Stomach (tissue), 8 donors: ENCODE measurements at regions not wholly inside any gene's neighbourhood (a gene's known extent, or its start where the extent isn't known, plus 50 kb on each side); places are given as distances from the start of the nearest gene placed in this dataset.

Source experiments
- DNase-seq, 2 donors: peaks; one replicate each; pipeline versions ENCODE4 v3.0.0 to v3.0.0-alpha.2; 2013 to 2019
- H3K27ac ChIP-seq, 5 donors: fragments of 200-600 bp in 4 of 5; sonication (generic) in 4 of 5; one replicate each; pipeline ENCODE4 v1.5.1; 2013 to 2019; ENCODE audit warnings: mild to moderate bottlenecking in 1 of 5, moderate library complexity in 1 of 5
- H3K27me3 ChIP-seq, 3 donors: fragments of 200-600 bp; sonication (generic); one replicate each; pipeline ENCODE4 v1.5.1; 2017 to 2019; ENCODE audit warnings: mixed run types in 1 of 3
- H3K36me3 ChIP-seq, 4 donors: fragments of 200-600 bp; sonication (generic); 1 replicate in 3 of 4; 2 replicates in 1 of 4; pipeline ENCODE4 v1.5.1; 2016 to 2019
- H3K4me1 ChIP-seq, 4 donors: fragments of 200-600 bp; sonication (generic); one replicate each; pipeline ENCODE4 v1.5.1; 2016 to 2019
- H3K4me3 ChIP-seq, 4 donors: fragments of 200-600 bp; sonication (generic) in 3 of 4; one replicate each; pipeline ENCODE4 v1.5.1; 2016 to 2019; ENCODE audit warnings: mild to moderate bottlenecking in 1 of 4
- H3K9me3 ChIP-seq, 4 donors: fragments of 200-600 bp; sonication (generic); one replicate each; pipeline ENCODE4 v1.5.1; 2016 to 2019
- CTCF ChIP-seq, 7 experiments: fragments of 450-650 bp in 4 of 7; fragments of 200-600 bp in 3 of 7; sonication (generic) in 3 of 7; IDR thresholded peaks; one replicate each; pipeline ENCODE4 v1.5.1; 2016 to 2019; ENCODE audit warnings: antibody characterized with exemption in 7 of 7, control low read depth in 2 of 7, mild to moderate bottlenecking in 1 of 7
- EP300 ChIP-seq: sonication (generic); formaldehyde crosslinking; IDR thresholded peaks from one replicate; pipeline ENCODE4 v1.6.1; 2017; ENCODE audit warnings: antibody characterized with exemption
- POLR2A ChIP-seq, 4 donors: fragments of 450-650 bp; IDR thresholded peaks; one replicate each; pipeline ENCODE4 v1.6.1; 2016; ENCODE audit warnings: antibody characterized with exemption in 4 of 4, control low read depth in 2 of 4, mild to moderate bottlenecking in 1 of 4, moderate library complexity in 1 of 4
- POLR2AphosphoS5 ChIP-seq, 3 donors: sonication (generic); formaldehyde crosslinking; IDR thresholded peaks; one replicate each; pipeline ENCODE4 v1.6.1; 2016; ENCODE audit warnings: antibody characterized with exemption in 3 of 3
- WGBS, 5 donors: extraction: QIAGEN DNeasy Blood & Tissue Kit in 3 of 5; methylation state at CpG; one replicate each; pipeline versions ENCODE4 v1.1.5 to v1.1.7; 2013 to 2018; 5-methylcytosine and 5-hydroxymethylcytosine counted together
- intact Hi-C: fragments of 100-400 bp; cut with DNase I; formaldehyde crosslinking; loops from one replicate; pipeline ENCODE4 v1.15.1; 2023; ENCODE audit warnings: low total_unique reads
- donor health status: healthy with polysubstance abuse.
- donor health status: Bipolar disorder and iron deficiency.
- donor health status: healthy.

DNA sequence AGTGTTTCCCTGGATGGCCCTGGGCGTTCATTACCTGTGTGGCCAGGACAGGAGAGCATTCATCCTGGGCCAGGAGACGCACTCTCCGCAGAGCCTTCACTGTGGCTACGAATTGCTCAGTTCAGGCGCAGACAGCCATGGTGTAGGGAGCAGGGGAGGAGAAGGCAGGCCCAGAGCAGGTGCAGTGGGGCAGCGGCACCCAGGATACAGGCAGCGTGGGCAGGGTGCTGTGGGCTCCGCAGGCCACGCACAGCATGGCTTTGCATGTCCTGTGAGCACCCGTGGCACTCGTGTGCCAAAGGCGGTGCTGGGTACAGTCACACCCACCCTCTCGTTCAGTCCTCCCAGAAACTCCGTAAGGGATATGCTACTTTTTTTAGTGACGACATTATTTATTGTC is 124.2 kb upstream of the B3GAT1 start:
- no peak for TF ChIP-seq POLR2AphosphoS5 (IDR thresholded peaks at IDR 0.05)
- TF ChIP-seq POLR2A (IDR thresholded peaks at IDR 0.05), result no peak
- no peak for TF ChIP-seq EP300
- TF ChIP-seq CTCF (IDR thresholded peaks at IDR 0.05), result no peak
- intact Hi-C loops, result no loop called here
- Histone ChIP-seq H3K27me3 (peaks cover 0 to 58% (median 0%) of the 10 kb centered on the region in 3 donors), H3K36me3 (no peaks in the 10 kb centered on the region), H3K27ac (no peak overlapping the region), H3K4me1 (no peaks in the 10 kb centered on the region), H3K4me3 (no peak overlapping the region), H3K9me3 (no peaks in the 10 kb centered on the region)
- WGBS, 5 donors, result 40 to 77% (median 72%) methylated on average over 14 to 15 of the region's 15 CpGs
- DNase-seq, result peak in 1 of 2 donors; percentile 18

GRCh38 chr11:134535029-134536025 is 123.3 kb upstream of the B3GAT1 start:
- H3K9me3 ChIP-seq, result no peaks in the 10 kb centered on the region
- 84 to 88% (median 86%) methylated on average over 18 to 22 of the region's 22 CpGs for WGBS, 5 donors
- DNase-seq, result peak in 1 of 2 donors; percentile 21

DNA sequence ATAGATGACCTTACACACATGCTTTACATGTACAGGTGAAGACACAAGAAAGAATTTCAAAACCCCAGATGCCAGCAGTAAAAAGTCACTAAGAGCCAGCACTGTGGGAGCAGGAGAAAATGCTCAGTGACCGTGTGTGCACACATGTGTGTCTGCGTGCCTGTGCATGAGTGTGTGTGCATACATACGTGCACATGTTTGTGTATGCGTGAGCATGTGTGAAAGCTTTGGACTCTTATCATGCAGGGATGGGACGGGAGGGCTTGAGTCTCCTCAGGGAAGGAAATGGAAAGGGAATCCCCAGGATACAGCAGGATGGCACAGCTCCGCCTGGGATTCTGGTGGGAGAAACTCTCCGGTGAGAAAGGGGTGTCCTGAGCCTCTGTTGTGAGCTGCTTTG is 121.5 kb upstream of the B3GAT1 start:
- Histone ChIP-seq H3K27ac (no peak overlapping the region), H3K36me3 (no peaks in the 10 kb centered on the region), H3K4me3 (no peak overlapping the region), H3K4me1 (no peaks in the 10 kb centered on the region), H3K27me3 (peaks cover 0 to 73% (median 0%) of the 10 kb centered on the region in 3 donors), H3K9me3 (no peaks in the 10 kb centered on the region)
- DNase-seq, result no peak
- 86 to 92% (median 89%) methylated on average over 7 of the region's 7 CpGs for WGBS, 5 donors
- intact Hi-C loops, result no loop called here
- TF ChIP-seq CTCF (IDR thresholded peaks at IDR 0.05) (no peak), EP300 (no peak), POLR2AphosphoS5 (IDR thresholded peaks at IDR 0.05) (no peak), POLR2A (IDR thresholded peaks at IDR 0.05) (no peak)

More at GRCh38 chr11:134535029-134536025, 123.3 kb upstream of the B3GAT1 start:
- Histone ChIP-seq H3K36me3 (no peaks in the 10 kb centered on the region), H3K27me3 (peaks cover 0 to 66% (median 0%) of the 10 kb centered on the region in 3 donors), H3K4me1 (no peaks in the 10 kb centered on the region), H3K4me3 (no peak overlapping the region), H3K27ac (no peak overlapping the region)
- TF ChIP-seq POLR2A (IDR thresholded peaks at IDR 0.05) (no peak), POLR2AphosphoS5 (IDR thresholded peaks at IDR 0.05) (no peak), EP300 (no peak), CTCF (IDR thresholded peaks at IDR 0.05) (no peak)
- intact Hi-C loops, result no loop called here

- intact Hi-C loops, result no loop called here
- DNase-seq, result no peak
Observed at GRCh38 chr11:134532921-134533421, 120.9 kb upstream of the B3GAT1 start.

More at GRCh38 chr11:134532921-134533421, 120.9 kb upstream of the B3GAT1 start:
- no peaks in the 10 kb centered on the region for H3K4me1 ChIP-seq
- H3K9me3 ChIP-seq, result no peaks in the 10 kb centered on the region
- peaks cover 0 to 68% (median 0%) of the 10 kb centered on the region in 3 donors for H3K27me3 ChIP-seq
- no peaks in the 10 kb centered on the region for H3K36me3 ChIP-seq
- TF ChIP-seq CTCF (IDR thresholded peaks at IDR 0.05), result no peak
- no peak for TF ChIP-seq EP300
- TF ChIP-seq POLR2A (IDR thresholded peaks at IDR 0.05), result no peak
- no peak for TF ChIP-seq POLR2AphosphoS5 (IDR thresholded peaks at IDR 0.05)
- no peak overlapping the region for H3K27ac ChIP-seq
- H3K4me3 ChIP-seq, result no peak overlapping the region
- WGBS, 5 donors, result 65 to 89% (median 87%) methylated on average over 4 to 13 of the region's 13 CpGs
